ENCODE measurements at regions not wholly inside any gene's neighbourhood (a gene's known extent, or its start where the extent isn't known, plus 50 kb on each side); places are given as distances from the start of the nearest gene placed in this dataset.

GRCh38 chr9:80646211-80646610 is 1043.1 kb downstream of the TLE1 start:
- WGBS (ENCODE audit: insufficient coverage, low coverage, missing lambda C conversion rate), result 0% methylated on average over 4 of the region's 4 CpGs
- no peaks in the 10 kb centered on the region for H3K79me2 ChIP-seq (ENCODE audit: control insufficient read depth, insufficient read depth, low read length)
- DNase-seq (ENCODE audit: extremely low read depth in 1 of 4, low spot score in 3 of 4) (no peak), FAIRE-seq (no peak), ATAC-seq (no peak)
- BruUV-seq (replicated peaks), result no TSS peak
- no peak overlapping the region for H3K4me2 ChIP-seq (ENCODE audit: insufficient read depth, low read length)
- H3K4me3 ChIP-seq, result no peak overlapping the region
- intact Hi-C loops (cut with micrococcal nuclease) (no loop called here), in situ Hi-C loops (cut with MboI) (no loop called here)
- ChIA-PET POLR2A (no interaction called here), CTCF (ENCODE audit: low intra/inter-chr PET ratio) (no interaction called here)
- H3K36me3 ChIP-seq (ENCODE audit: control insufficient read depth, insufficient read depth, low read length), result no peaks in the 10 kb centered on the region
- no peak overlapping the region for H3K27ac ChIP-seq (ENCODE audit: extremely low read depth, low read depth, low read length)
- H3K9me1 ChIP-seq (ENCODE audit: control insufficient read depth, insufficient read depth, low read length), result no peaks in the 10 kb centered on the region
- H3K9ac ChIP-seq (ENCODE audit: insufficient read depth in 1 of 2, low read depth in 2 of 2, low read length in 2 of 2), result no peak overlapping the region
- H4K20me1 ChIP-seq (replicated peaks; ENCODE audit: control insufficient read depth, insufficient read depth, low read length), result no peaks in the 10 kb centered on the region
- H3K4me1 ChIP-seq (replicated peaks in 1 of 2; ENCODE audit: control insufficient read depth in 2 of 2, insufficient read depth in 2 of 2, low read length in 2 of 2), result no peaks in the 10 kb centered on the region
- H2AFZ ChIP-seq (ENCODE audit: low read depth, low read length), result no peak overlapping the region
- TF ChIP-seq ELF1 (tag; IDR thresholded peaks at IDR 0.05) (no peak), FOXA1 (IDR thresholded peaks at IDR 0.05; ENCODE audit: borderline replicate concordance) (no peak), KLF16 (IDR thresholded peaks at IDR 0.05) (no peak), ZNF77 (CRISPR knock-in tag; IDR thresholded peaks at IDR 0.05) (no peak), FOXJ3 (CRISPR knock-in tag; IDR thresholded peaks at IDR 0.05) (no peak), HCFC1 (IDR thresholded peaks at IDR 0.05; ENCODE audit: low read depth, low read length) (no peak), ZBTB43 (CRISPR knock-in tag; IDR thresholded peaks at IDR 0.05) (no peak), ZNF778 (CRISPR knock-in tag; IDR thresholded peaks at IDR 0.05) (no peak), MAFF (IDR thresholded peaks at IDR 0.05; ENCODE audit: low read length) (no peak), NELFE (IDR thresholded peaks at IDR 0.05; ENCODE audit: insufficient read depth, insufficient read length) (no peak), ZFX (CRISPR knock-in tag; IDR thresholded peaks at IDR 0.05) (no peak), E2F3 (CRISPR knock-in tag; IDR thresholded peaks at IDR 0.05) (no peak), PRPF4 (IDR thresholded peaks at IDR 0.05; ENCODE audit: insufficient read depth, low read depth, low read length, poor library complexity, severe bottlenecking) (no peak), ZNF507 (tag; conservative IDR thresholded peaks at IDR 0.05) (no peak)
- TF ChIP-seq, protein P1, sequence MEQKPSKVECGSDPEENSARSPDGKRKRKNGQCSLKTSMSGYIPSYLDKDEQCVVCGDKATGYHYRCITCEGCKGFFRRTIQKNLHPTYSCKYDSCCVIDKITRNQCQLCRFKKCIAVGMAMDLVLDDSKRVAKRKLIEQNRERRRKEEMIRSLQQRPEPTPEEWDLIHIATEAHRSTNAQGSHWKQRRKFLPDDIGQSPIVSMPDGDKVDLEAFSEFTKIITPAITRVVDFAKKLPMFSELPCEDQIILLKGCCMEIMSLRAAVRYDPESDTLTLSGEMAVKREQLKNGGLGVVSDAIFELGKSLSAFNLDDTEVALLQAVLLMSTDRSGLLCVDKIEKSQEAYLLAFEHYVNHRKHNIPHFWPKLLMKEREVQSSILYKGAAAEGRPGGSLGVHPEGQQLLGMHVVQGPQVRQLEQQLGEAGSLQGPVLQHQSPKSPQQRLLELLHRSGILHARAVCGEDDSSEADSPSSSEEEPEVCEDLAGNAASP (IDR thresholded peaks at IDR 0.05), result no peak
- TF ChIP-seq, protein P2, sequence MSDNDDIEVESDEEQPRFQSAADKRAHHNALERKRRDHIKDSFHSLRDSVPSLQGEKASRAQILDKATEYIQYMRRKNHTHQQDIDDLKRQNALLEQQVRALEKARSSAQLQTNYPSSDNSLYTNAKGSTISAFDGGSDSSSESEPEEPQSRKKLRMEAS (CRISPR knock-in tag; IDR thresholded peaks at IDR 0.05), result no peak
- TF ChIP-seq, protein P3, sequence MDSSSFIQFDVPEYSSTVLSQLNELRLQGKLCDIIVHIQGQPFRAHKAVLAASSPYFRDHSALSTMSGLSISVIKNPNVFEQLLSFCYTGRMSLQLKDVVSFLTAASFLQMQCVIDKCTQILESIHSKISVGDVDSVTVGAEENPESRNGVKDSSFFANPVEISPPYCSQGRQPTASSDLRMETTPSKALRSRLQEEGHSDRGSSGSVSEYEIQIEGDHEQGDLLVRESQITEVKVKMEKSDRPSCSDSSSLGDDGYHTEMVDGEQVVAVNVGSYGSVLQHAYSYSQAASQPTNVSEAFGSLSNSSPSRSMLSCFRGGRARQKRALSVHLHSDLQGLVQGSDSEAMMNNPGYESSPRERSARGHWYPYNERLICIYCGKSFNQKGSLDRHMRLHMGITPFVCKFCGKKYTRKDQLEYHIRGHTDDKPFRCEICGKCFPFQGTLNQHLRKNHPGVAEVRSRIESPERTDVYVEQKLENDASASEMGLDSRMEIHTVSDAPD (CRISPR knock-in tag; IDR thresholded peaks at IDR 0.05), result no peak
- H3K27me3 ChIP-seq (ENCODE audit: control insufficient read depth in 2 of 2, insufficient read depth in 2 of 2, low read length in 2 of 2), result no peaks in the 10 kb centered on the region
- H3K9me3 ChIP-seq (replicated peaks; ENCODE audit: control insufficient read depth, insufficient read depth, low read depth, low read length), result no peaks in the 10 kb centered on the region
